Endothelial cell of umbilical vein (primary cell): ENCODE measurements at regions not wholly inside any gene's neighbourhood (a gene's known extent, or its start where the extent isn't known, plus 50 kb on each side); places are given as distances from the start of the nearest gene placed in this dataset.

ENCODE experiments used
- BruUV-seq: library from RNA; stranded (reverse); fragments of 400-500 nt; replicated peaks from 2 replicates; lab custom pipeline; 2021; lab: Mats Ljungman, UMichigan
- CTCF ChIA-PET: fragments of 300-600, 350-600 bp; sonication (Branson Sonifier 250); formaldehyde crosslinking; loops from one replicate; lab custom pipeline; 2021; ENCODE audit warnings: antibody characterized with exemption, inconsistent platforms; lab: Charles Lee
- POLR2A ChIA-PET: fragments of 300-600, 350-600 bp; sonication (Branson Sonifier 250); formaldehyde crosslinking; loops from one replicate; lab custom pipeline; 2021; ENCODE audit warnings: antibody characterized with exemption, inconsistent platforms; lab: Charles Lee
- DNase-seq: peaks from one replicate; pipeline ENCODE4 v3.0.0-alpha.2; 2011; ENCODE audit warnings: low read depth, low spot score
- FAIRE-seq: peaks from 2 replicates; lab custom pipeline; 2011; peaks lifted over from hg19 to GRCh38; lab: Jason Lieb, UNC
- H2AFZ ChIP-seq: 2 replicates; pipeline ENCODE4 v1.6.0; 2012; ENCODE audit warnings: low read depth, low read length, control low read depth, inconsistent platforms
- H3K27ac ChIP-seq: 2 replicates; pipeline ENCODE4 v1.5.1; 2011; ENCODE audit warnings: low read depth, mild to moderate bottlenecking, control low read depth, low read length, moderate library complexity; ENCODE audit not compliant: insufficient read depth
- H3K27me3 ChIP-seq, 2 experiments: 2 replicates each; pipeline versions ENCODE4 v1.6.0 to v1.6.1; 2011; ENCODE audit warnings: low read length in 2 of 2, mixed read lengths in 1 of 2; ENCODE audit not compliant: control insufficient read depth in 2 of 2, insufficient read depth in 2 of 2
- H3K36me3 ChIP-seq, 2 experiments: 2 replicates in 1 of 2; 3 replicates in 1 of 2; pipeline ENCODE4 v1.5.1; 2011; ENCODE audit warnings: low read length in 2 of 2, mild to moderate bottlenecking in 1 of 2, moderate library complexity in 1 of 2; ENCODE audit not compliant: control insufficient read depth in 2 of 2, insufficient read depth in 2 of 2; ENCODE audit errors: extremely low read depth in 1 of 2
- H3K4me1 ChIP-seq: 3 replicates; pipeline ENCODE4 v1.5.1; 2011; ENCODE audit warnings: mild to moderate bottlenecking, low read length; ENCODE audit not compliant: control insufficient read depth, insufficient read depth; ENCODE audit errors: extremely low read depth
- H3K4me2 ChIP-seq: 2 replicates; pipeline ENCODE4 v1.6.1; 2011; ENCODE audit warnings: low read length, control low read depth, mixed read lengths; ENCODE audit not compliant: insufficient read depth
- H3K4me3 ChIP-seq, 3 experiments: fragments of 200-600 bp in 1 of 3; sonication (generic), shearing (Covaris generic) in 1 of 3; replicated peaks in 1 of 3; 2 replicates each; pipeline ENCODE4 v1.5.1; 2011 to 2016; ENCODE audit warnings: control low read depth in 3 of 3, low read length in 3 of 3, mild to moderate bottlenecking in 2 of 3, inconsistent platforms in 1 of 3, low read depth in 1 of 3, moderate library complexity in 1 of 3; ENCODE audit not compliant: insufficient read depth in 1 of 3
- H3K79me2 ChIP-seq: 2 replicates; pipeline ENCODE4 v1.6.0; 2012; ENCODE audit warnings: low read length, inconsistent platforms; ENCODE audit not compliant: control insufficient read depth, insufficient read depth
- H3K9ac ChIP-seq: replicated peaks from 2 replicates; pipeline ENCODE3; 2011; ENCODE audit warnings: low read length, control low read depth; ENCODE audit not compliant: insufficient read depth; ENCODE audit errors: extremely low read depth
- H3K9me1 ChIP-seq: replicated peaks from 3 replicates; pipeline ENCODE4 v1.6.0; 2011; ENCODE audit warnings: mild to moderate bottlenecking, low read length; ENCODE audit not compliant: control insufficient read depth, insufficient read depth; ENCODE audit errors: extremely low read depth
- H3K9me3 ChIP-seq: replicated peaks from 2 replicates; pipeline ENCODE4 v1.5.1; 2012; ENCODE audit warnings: low read length, inconsistent platforms; ENCODE audit not compliant: control insufficient read depth, insufficient read depth
- H4K20me1 ChIP-seq: replicated peaks from 2 replicates; pipeline ENCODE3; 2011; ENCODE audit warnings: mild to moderate bottlenecking, low read length; ENCODE audit not compliant: control insufficient read depth, insufficient read depth; ENCODE audit errors: extremely low read depth
- CTCF ChIP-seq, 2 donors: IDR thresholded peaks; 1 replicate in 1 of 2; 2 replicates in 1 of 2; pipeline ENCODE4 v1.5.1; 2011; ENCODE audit warnings: low read length in 2 of 2, mild to moderate bottlenecking in 2 of 2, moderate library complexity in 2 of 2, control low read depth in 1 of 2, inconsistent platforms in 1 of 2, low read depth in 1 of 2; ENCODE audit not compliant: insufficient read depth in 1 of 2; ENCODE audit errors: extremely low read depth in 1 of 2
- EZH2 ChIP-seq: IDR thresholded peaks from 2 replicates; pipeline ENCODE4 v1.6.1; 2012; ENCODE audit warnings: borderline replicate concordance, low read depth, mild to moderate bottlenecking, moderate library complexity, low read length, inconsistent platforms; ENCODE audit not compliant: severe bottlenecking
- FOS ChIP-seq: IDR thresholded peaks from 2 replicates; pipeline ENCODE4 v1.6.1; 2011; ENCODE audit warnings: mild to moderate bottlenecking, low read length, moderate library complexity, borderline replicate concordance; ENCODE audit not compliant: insufficient read depth
- GATA2 ChIP-seq: IDR thresholded peaks from 2 replicates; pipeline ENCODE4 v1.7.0; 2011; ENCODE audit warnings: low read depth, mild to moderate bottlenecking, moderate library complexity, mixed read lengths, low read length; ENCODE audit not compliant: insufficient read length, insufficient read depth
- JUN ChIP-seq: IDR thresholded peaks from 2 replicates; pipeline ENCODE4 v1.6.1; 2011; ENCODE audit warnings: borderline replicate concordance, low read depth; ENCODE audit not compliant: insufficient read length, insufficient read depth
- MYC ChIP-seq: IDR thresholded peaks from one replicate; pipeline ENCODE4 v1.6.1; 2011; ENCODE audit warnings: mild to moderate bottlenecking, low read depth, low read length
- POLR2A ChIP-seq: IDR thresholded peaks from 2 replicates; pipeline ENCODE4 v1.6.1; 2012; ENCODE audit warnings: low read depth, mild to moderate bottlenecking, control low read depth, low read length
- POLR2AphosphoS5 ChIP-seq: IDR thresholded peaks from 2 replicates; pipeline ENCODE4 v1.6.1; 2012; ENCODE audit warnings: low read depth, mild to moderate bottlenecking, control low read depth, low read length, moderate library complexity; ENCODE audit not compliant: insufficient read depth
- dilution Hi-C: fragments of 300-500 bp; cut with MboI; formaldehyde crosslinking; loops from one replicate; pipeline ENCODE4 v1.15.0; 2019; ENCODE audit warnings: low sequenced_read_pairs; ENCODE audit not compliant: extremely low pct_ligation_motif_present
- intact Hi-C: fragments of 100-400 bp; cut with micrococcal nuclease; formaldehyde crosslinking; loops from one replicate; pipeline ENCODE4 v1.10.0; 2022
- TF ChIP-seq, protein P1 (sequence below): IDR thresholded peaks from 2 replicates; pipeline ENCODE4 v1.6.1; 2011; ENCODE audit not compliant: insufficient read depth, insufficient read length

GRCh38 chr13:50715402-50716146 lies 127.9 kb downstream of the DLEU7 start:
- no peak for DNase-seq
- Histone ChIP-seq H3K27me3 (peaks cover 2 to 12% of the 10 kb centered on the region in 2 experiments), H4K20me1 (no peaks in the 10 kb centered on the region), H3K79me2 (no peaks in the 10 kb centered on the region), H3K9me1 (no peaks in the 10 kb centered on the region), H3K4me2 (no peak overlapping the region), H3K9me3 (no peaks in the 10 kb centered on the region), H3K36me3 (no peaks in the 10 kb centered on the region), H2AFZ (no peak overlapping the region), H3K4me1 (no peaks in the 10 kb centered on the region), H3K9ac (no peak overlapping the region), H3K4me3 (no peak overlapping the region), H3K27ac (no peak overlapping the region)
- no peak for FAIRE-seq
- no peak for TF ChIP-seq JUN
- TF ChIP-seq, protein P1, sequence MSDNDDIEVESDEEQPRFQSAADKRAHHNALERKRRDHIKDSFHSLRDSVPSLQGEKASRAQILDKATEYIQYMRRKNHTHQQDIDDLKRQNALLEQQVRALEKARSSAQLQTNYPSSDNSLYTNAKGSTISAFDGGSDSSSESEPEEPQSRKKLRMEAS, result no peak
- no peak for TF ChIP-seq POLR2AphosphoS5
- no peak for TF ChIP-seq CTCF (IDR thresholded peaks at IDR 0.05; ENCODE audit: extremely low read depth in 1 of 2, insufficient read depth in 1 of 2, low read depth in 1 of 2, low read length in 2 of 2)
- no peak for TF ChIP-seq GATA2
- TF ChIP-seq EZH2, result no peak
- no peak for TF ChIP-seq FOS
- TF ChIP-seq MYC, result no peak
- TF ChIP-seq POLR2A, result no peak
- intact Hi-C loops, result no loop called here
- no TSS peak for BruUV-seq
- dilution Hi-C loops, result no loop called here
- CTCF ChIA-PET, result interaction anchor here (0.9 to 1.2 kb wide), 2 partner anchors 10 to 16 kb away, joined by 3 read pairs; no protein-coding TSS in a partner anchor
- POLR2A ChIA-PET, result no interaction called here
